ENCODE measurements at regions not wholly inside any gene's neighbourhood (a gene's known extent, or its start where the extent isn't known, plus 50 kb on each side); places are given as distances from the start of the nearest gene placed in this dataset.

DNA sequence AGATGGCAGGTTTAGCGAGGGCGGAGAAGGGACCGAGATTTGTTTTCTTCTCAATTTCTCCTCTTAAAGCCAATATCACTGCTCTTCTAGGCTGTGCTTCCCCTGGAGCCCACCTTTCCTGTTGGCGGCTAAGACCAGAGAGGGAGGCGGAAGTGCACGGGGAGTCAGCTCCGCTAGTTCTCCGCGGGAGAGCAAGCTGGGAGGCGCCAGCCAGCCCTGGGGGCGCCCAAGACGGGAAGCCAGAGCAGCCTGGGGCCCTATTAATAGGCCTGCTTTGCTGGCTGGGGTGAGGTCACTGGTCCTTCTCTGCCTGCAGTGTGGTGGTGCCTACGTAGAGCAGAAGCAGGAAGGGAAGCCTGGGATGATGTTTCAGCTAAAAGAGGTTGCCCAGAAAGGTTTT lies 61.6 kb downstream of the LSM5 start:
- no peak for DNase-seq

GRCh38 chr7:32427769-32428291 lies 62.4 kb downstream of the LSM5 start:
- peak; percentile 0 for DNase-seq

DNA sequence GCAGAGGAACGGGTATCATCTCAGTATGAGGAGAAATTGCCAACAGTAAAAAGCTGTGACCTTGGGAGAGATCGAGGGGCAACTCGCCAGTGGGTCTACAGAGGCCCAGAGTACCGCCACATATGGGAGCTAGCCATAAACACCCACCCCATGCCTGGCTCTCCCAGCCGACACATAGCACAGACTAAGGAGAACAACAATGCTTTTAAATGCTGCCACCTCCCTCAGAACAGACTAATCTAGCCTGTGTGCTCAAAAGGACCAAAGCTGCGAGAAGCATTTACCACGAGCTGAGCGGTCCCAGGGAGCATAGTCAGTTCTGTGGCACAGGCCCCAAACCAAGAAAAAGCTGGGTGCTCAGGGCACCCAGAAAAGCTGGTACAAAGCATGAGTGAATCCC lies 73.3 kb downstream of the LSM5 start:
- no peak for DNase-seq

DNA sequence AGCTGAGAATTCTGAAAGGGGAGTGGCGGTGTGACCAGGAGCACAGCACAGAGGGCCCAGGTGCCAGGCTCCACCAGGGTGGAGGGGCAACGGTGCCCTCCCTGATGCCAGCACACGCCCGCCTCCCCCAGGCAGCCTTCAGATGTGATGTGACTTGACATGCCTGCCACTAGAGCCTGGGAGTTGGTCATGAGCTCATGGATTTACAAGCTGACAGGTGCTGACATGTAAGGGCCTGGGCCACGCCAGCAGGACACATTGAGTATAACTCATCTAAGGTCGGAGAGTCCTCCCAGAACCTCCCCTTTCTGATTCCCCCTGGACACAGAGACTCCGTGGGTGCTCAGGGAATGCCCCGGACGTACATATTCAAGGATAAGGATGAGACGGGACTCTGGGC lies 74.2 kb downstream of the LSM5 start:
- no peak for DNase-seq

GRCh38 chr7:32415519-32415918 lies 74.7 kb downstream of the LSM5 start:
- no peak for DNase-seq

- no peak for DNase-seq
Observed at GRCh38 chr7:32412471-32412870, 77.7 kb downstream of the LSM5 start.

GRCh38 chr7:32410545-32410944 lies 79.6 kb downstream of the LSM5 start:
- DNase-seq, result no peak

- DNase-seq, result no peak
Observed at GRCh38 chr7:32406386-32406785, 83.8 kb downstream of the LSM5 start.

- no peak for DNase-seq
Observed at GRCh38 chr7:32403463-32404229, 86.5 kb downstream of the LSM5 start.

DNA sequence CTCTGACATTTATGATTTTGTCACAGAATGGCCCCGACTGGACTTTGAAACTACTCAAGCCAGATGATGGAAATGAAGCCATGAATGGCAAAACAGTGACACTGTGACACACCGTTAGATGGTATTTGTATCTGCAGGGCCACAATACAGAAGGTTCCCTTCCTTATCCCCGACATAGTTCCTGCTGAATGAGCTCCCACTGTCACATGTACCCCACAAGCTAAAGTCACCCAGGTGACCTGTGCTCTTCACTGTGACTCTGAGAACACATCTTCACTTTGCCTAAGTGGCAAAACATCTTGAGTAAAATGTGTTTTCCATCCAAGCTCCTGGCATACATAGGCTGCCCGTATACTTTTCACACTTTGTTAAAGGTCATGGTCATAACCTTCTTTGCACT lies 89.5 kb downstream of the LSM5 start:
- DNase-seq, result no peak

DNA sequence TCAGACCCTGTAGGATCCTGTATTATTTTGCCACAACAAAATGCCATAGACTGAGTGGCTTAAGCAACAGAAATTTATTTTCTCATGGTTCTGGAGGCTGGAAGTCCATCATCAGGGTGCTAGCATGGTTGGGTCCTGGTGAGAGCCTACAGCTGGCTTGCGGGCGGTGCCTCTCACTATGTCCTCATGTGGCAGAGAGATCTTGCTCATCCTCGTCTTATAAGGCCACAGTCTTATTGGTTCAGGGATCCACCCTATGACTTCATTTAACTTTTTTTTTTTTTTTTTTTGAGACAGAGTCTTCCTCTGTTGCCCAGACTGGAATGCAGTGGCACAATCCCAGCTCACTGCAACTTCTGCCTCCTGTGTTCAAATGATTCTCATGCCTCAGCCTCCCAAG lies 90.9 kb downstream of the LSM5 start:
- DNase-seq, result no peak

GRCh38 chr7:32395168-32395567 lies 95.0 kb downstream of the LSM5 start:
- DNase-seq, result no peak

- DNase-seq, result no peak
Observed at GRCh38 chr7:32393861-32394260, 96.3 kb downstream of the LSM5 start.

- no peak for DNase-seq
Observed at GRCh38 chr7:32390210-32390609, 100.0 kb downstream of the LSM5 start.

- no peak for DNase-seq
Observed at GRCh38 chr7:32385316-32385956, 104.7 kb downstream of the LSM5 start.

- DNase-seq, result no peak
Observed at GRCh38 chr7:32381024-32381601, 109.1 kb downstream of the LSM5 start.

DNA sequence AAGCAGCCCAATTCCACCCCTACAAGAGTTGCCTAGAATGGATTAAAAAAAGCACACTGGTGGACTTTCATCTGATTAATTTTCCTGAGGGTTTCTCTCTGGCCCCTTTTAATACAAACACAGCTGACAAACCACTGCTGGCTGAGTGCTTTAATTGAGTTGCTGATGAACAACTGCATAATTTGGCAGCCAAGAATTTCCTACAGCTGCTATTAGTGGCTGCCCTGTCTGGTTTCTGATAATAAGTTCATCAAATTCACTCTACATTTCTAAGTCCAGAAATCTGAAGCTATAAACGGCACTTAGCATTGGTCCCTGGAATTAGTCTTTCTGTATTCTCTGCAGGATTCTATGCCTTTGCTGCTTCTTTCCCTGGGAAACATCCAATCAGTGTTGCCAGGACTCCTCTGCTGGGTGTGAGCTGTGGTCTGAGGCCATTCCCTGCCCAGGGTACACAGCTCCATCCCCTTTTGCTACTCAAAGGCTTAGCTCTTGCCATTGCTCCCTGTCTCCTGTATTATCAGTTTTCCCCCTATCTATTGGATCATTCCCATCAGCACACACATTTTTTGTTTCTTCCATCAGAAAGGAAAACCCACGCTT lies 110.6 kb downstream of the LSM5 start:
- DNase-seq, result no peak

GRCh38 chr7:32378988-32379387 lies 111.2 kb downstream of the LSM5 start:
- no peak for DNase-seq

DNA sequence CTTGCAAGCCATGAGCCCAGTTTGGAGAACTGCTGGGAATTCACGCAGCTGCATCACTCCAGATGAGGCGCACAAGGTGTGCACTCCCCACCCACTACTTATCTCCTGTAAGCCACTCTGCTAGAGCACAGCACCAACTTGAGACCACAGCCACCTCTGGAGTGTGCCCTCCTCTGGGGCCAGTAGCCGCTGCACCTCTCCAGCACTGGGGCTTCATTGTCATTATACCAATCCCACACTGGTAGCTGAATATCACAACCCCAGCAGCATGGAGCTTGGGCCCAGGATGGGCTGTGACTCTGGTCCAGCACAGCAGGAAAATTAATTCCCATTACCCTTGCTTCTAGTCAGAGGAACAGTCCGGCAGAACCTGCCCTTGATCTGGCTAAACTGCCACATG lies 125.6 kb downstream of the LSM5 start:
- no peak for DNase-seq

DNA sequence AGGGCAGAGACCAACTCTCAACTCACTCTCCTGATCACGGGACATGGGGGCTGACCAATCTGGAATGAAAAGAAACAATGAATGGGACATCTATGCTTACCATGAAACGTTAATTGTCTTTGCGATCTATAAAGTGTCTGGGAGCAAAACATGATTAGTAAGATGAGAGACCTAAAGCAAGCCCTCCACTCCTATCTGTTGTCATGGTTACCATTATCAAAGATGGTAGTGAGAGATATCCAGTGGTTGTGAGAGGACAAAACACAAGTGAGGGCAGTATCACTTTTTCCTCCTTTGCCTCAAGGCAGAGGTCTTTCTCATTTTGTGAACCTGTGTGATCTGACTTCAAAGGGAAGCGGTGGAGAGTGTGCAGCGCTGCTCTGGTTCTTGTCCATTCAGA lies 130.1 kb downstream of the LSM5 start:
- no peak for DNase-seq

DNA sequence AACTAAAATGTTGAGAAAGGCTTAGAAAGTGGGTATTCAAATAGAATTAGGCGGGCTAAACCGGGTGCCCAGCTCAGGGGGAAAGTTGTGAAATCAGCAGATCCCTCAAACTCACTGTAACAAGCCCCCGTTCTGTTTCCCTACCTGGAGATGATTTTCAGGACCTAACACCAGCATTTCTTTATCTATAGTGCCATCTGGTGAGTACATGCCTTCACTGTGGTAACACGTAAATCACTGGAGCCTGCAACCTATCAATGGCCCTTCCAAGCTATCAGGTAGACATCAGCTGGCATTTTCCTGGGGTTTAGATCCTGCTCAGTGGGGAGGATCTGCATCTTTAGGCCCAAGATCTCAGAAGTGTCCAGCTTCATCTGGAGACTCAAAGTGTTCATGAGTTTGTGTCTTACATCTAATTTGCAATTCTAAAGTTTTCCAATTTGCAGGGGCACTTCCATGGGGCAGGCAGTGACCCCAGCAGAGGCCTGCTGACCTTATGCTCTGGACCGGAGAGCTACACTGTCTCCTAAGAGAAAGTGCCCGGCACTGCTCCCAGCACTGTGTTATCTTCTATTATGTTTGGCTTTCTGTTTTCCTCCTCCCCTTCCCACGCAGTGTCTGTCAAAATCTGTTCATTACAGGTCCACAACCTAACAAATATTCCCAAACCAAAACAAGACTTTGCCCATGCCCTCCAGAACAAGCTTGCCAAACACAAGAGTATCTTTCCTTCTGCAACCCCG lies 132.5 kb downstream of the LSM5 start:
- DNase-seq, result no peak

GRCh38 chr7:32347244-32347828 lies 142.8 kb downstream of the LSM5 start:
- DNase-seq, result no peak

- no peak for DNase-seq
Observed at GRCh38 chr7:32346253-32346652, 143.9 kb downstream of the LSM5 start.
